ENCODE measurements at regions not wholly inside any gene's neighbourhood (a gene's known extent, or its start where the extent isn't known, plus 50 kb on each side); places are given as distances from the start of the nearest gene placed in this dataset.

DNA sequence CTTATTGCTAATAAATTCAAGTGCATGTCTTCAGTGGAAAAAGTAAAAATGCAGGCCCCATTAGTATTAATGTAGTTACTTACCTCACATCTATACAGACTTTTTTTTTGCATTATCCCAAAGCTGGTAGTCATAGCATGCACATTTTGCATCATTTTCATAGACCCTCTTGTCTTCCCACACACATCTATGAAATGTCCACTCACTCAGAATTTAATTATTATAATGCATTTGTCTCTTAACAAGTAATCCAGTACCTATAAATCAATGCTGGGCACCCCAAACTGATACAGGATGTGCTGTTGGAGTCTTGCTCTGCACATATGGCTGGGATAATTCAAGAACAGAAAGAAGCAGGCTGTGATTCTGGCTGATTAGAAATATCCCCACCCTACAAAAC, 370.4 kb upstream of the FAT3 start:
- TF ChIP-seq, protein P1, sequence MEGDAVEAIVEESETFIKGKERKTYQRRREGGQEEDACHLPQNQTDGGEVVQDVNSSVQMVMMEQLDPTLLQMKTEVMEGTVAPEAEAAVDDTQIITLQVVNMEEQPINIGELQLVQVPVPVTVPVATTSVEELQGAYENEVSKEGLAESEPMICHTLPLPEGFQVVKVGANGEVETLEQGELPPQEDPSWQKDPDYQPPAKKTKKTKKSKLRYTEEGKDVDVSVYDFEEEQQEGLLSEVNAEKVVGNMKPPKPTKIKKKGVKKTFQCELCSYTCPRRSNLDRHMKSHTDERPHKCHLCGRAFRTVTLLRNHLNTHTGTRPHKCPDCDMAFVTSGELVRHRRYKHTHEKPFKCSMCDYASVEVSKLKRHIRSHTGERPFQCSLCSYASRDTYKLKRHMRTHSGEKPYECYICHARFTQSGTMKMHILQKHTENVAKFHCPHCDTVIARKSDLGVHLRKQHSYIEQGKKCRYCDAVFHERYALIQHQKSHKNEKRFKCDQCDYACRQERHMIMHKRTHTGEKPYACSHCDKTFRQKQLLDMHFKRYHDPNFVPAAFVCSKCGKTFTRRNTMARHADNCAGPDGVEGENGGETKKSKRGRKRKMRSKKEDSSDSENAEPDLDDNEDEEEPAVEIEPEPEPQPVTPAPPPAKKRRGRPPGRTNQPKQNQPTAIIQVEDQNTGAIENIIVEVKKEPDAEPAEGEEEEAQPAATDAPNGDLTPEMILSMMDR (IDR thresholded peaks at IDR 0.05) = no peak
- no peak for TF ChIP-seq POLR2A (IDR thresholded peaks at IDR 0.05)
